ENCODE measurements at regions not wholly inside any gene's neighbourhood (a gene's known extent, or its start where the extent isn't known, plus 50 kb on each side); places are given as distances from the start of the nearest gene placed in this dataset.

- TF ChIP-seq PRDM15 (CRISPR knock-in tag; IDR thresholded peaks at IDR 0.05), result no peak
These were observed 89.5 kb downstream of the GRIN2B start (continued) for GRCh38 chr12:13891902-13892301.

GRCh38 chr12:13890943-13891342 is 90.5 kb downstream of the GRIN2B start:
- in situ Hi-C loops (cut with HindIII; ENCODE audit: extremely low pct_ligation_motif_present, low pct_unique_long_range_greater_than_20kb), result no loop called here
- H3K79me2 ChIP-seq (ENCODE audit: insufficient read depth, low read length), result no peaks in the 10 kb centered on the region
- TF ChIP-seq PAX8 (CRISPR knock-in tag; IDR thresholded peaks at IDR 0.05; ENCODE audit: borderline replicate concordance) (no peak), HOXA5 (CRISPR knock-in tag; IDR thresholded peaks at IDR 0.05) (no peak), SMAD9 (CRISPR knock-in tag; IDR thresholded peaks at IDR 0.05) (no peak), ATAD3A (CRISPR knock-in tag; IDR thresholded peaks at IDR 0.05) (no peak), NCOA5 (CRISPR knock-in tag; IDR thresholded peaks at IDR 0.05) (no peak), FOXP1 (IDR thresholded peaks at IDR 0.05) (no peak), FOXP1 (CRISPR knock-in tag; IDR thresholded peaks at IDR 0.05) (no peak), ZFP82 (CRISPR knock-in tag; IDR thresholded peaks at IDR 0.05; ENCODE audit: borderline replicate concordance) (no peak), TIGD3 (CRISPR knock-in tag; IDR thresholded peaks at IDR 0.05; ENCODE audit: borderline replicate concordance) (no peak), ZBTB3 (CRISPR knock-in tag; IDR thresholded peaks at IDR 0.05; ENCODE audit: borderline replicate concordance, low read depth) (no peak), ZNF275 (CRISPR knock-in tag; IDR thresholded peaks at IDR 0.05; ENCODE audit: borderline replicate concordance) (no peak), HHEX (CRISPR knock-in tag; IDR thresholded peaks at IDR 0.05) (no peak)
- CTCF ChIA-PET (ENCODE audit: low intra/inter-chr PET ratio, low total read pairs), result no interaction called here
- 47% methylated on average over 2 of the region's 2 CpGs for WGBS (ENCODE audit: low lambda C conversion rate)
- no peak overlapping the region for H3K27ac ChIP-seq (ENCODE audit: extremely low read length, insufficient read depth, low read length)
- H3K27me3 ChIP-seq (ENCODE audit: control insufficient read depth in 1 of 2, insufficient read depth in 2 of 2, low read length in 2 of 2), result 0 out of 5 replicates have a peak, but pooled peaks cover 0 to 4% of the 10 kb centered on the region in 2 experiments
- no peak overlapping the region for H2AFZ ChIP-seq (ENCODE audit: low read length)
- H4K20me1 ChIP-seq (ENCODE audit: insufficient read depth, low read length), result no peaks in the 10 kb centered on the region
- H3K9ac ChIP-seq (ENCODE audit: insufficient read depth, low read depth, low read length), result no peak overlapping the region
- ATAC-seq (no peak), FAIRE-seq (no peak), DNase-seq (ENCODE audit: low spot score) (no peak)
- BruUV-seq (replicated peaks), result no TSS peak
- POLR2A ChIA-PET, result no interaction called here
- no peak overlapping the region for H3K4me3 ChIP-seq (replicated peaks in 1 of 3; ENCODE audit: insufficient read depth in 1 of 3, low read depth in 2 of 3, low read length in 3 of 3)
- H3K9me3 ChIP-seq (ENCODE audit: low read length), result no peaks in the 10 kb centered on the region
- peaks cover 8% of the 10 kb centered on the region; the same call in 1 of the 2 replicates for H3K4me1 ChIP-seq (ENCODE audit: insufficient read depth, low read length)
- no peaks in the 10 kb centered on the region for H3K36me3 ChIP-seq (replicated peaks in 1 of 2; ENCODE audit: control insufficient read depth in 1 of 2, insufficient read depth in 2 of 2, low read length in 2 of 2)
- H3K4me2 ChIP-seq (ENCODE audit: low read depth, low read length), result no peak overlapping the region
- intact Hi-C loops (cut with micrococcal nuclease; ENCODE audit: unreplicated experiment), result no loop called here

Measured in HepG2 (cell line).